Esophagus squamous epithelium (tissue), 4 donors: ENCODE measurements at regions not wholly inside any gene's neighbourhood (a gene's known extent, or its start where the extent isn't known, plus 50 kb on each side); places are given as distances from the start of the nearest gene placed in this dataset.
"Not testable (repeated sequence)": the region's sequence is repeated elsewhere in the genome, so short reads cannot be mapped to it uniquely, and the experiment has no call there.

Source experiments
- CTCF ChIP-seq, 6 experiments: fragments of 450-650 bp in 4 of 6; fragments of 200-600 bp in 2 of 6; sonication (generic) in 2 of 6; IDR thresholded peaks; one replicate each; pipeline ENCODE4 v1.5.1; 2016 to 2019; ENCODE audit warnings: antibody characterized with exemption in 6 of 6, mild to moderate bottlenecking in 4 of 6, moderate library complexity in 4 of 6
- POLR2A ChIP-seq, 4 donors: fragments of 450-650 bp; IDR thresholded peaks; one replicate each; pipeline ENCODE4 v1.6.1; 2017; ENCODE audit warnings: antibody characterized with exemption in 4 of 4, mild to moderate bottlenecking in 4 of 4, moderate library complexity in 3 of 4

- TF ChIP-seq CTCF, POLR2A (IDR thresholded peaks at IDR 0.05): not testable (repeated sequence)
Observed at GRCh38 chr17:62196587-62196986, 131.5 kb upstream of the MED13 start.
